BLaER1 treated with 17β-estradiol and CSF1 and Interleukin-3, amounts not matched to agents 10 nM and 100 nM (cell line): ENCODE measurements at regions not wholly inside any gene's neighbourhood (a gene's known extent, or its start where the extent isn't known, plus 50 kb on each side); places are given as distances from the start of the nearest gene placed in this dataset.
"Not testable (repeated sequence)": the region's sequence is repeated elsewhere in the genome, so short reads cannot be mapped to it uniquely, and the experiment has no call there.

Experiments
- H3K27ac ChIP-seq, 11 experiments: shearing (Covaris generic); formaldehyde crosslinking; 2 replicates each; pipeline ENCODE4 v1.8.1; 2022
- H3K27me3 ChIP-seq, 11 experiments: shearing (Covaris generic); formaldehyde crosslinking; 2 replicates each; pipeline ENCODE4 v1.8.1; 2022
- H3K36me3 ChIP-seq, 11 experiments: shearing (Covaris generic); formaldehyde crosslinking; 2 replicates each; pipeline ENCODE4 v1.8.1; 2022
- H3K4me1 ChIP-seq, 10 experiments: shearing (Covaris generic); formaldehyde crosslinking; 2 replicates each; pipeline ENCODE4 v1.8.1; 2022
- H3K4me2 ChIP-seq, 11 experiments: shearing (Covaris generic); formaldehyde crosslinking; 2 replicates each; pipeline ENCODE4 v1.8.1; 2022
- H3K4me3 ChIP-seq, 10 experiments: shearing (Covaris generic); formaldehyde crosslinking; 2 replicates each; pipeline ENCODE4 v1.8.1; 2022
- H3K9ac ChIP-seq, 11 experiments: shearing (Covaris generic); formaldehyde crosslinking; 2 replicates each; pipeline ENCODE4 v1.8.1; 2022
- H3K9me3 ChIP-seq, 11 experiments: shearing (Covaris generic); formaldehyde crosslinking; replicated peaks in 1 of 11; 2 replicates each; pipeline ENCODE4 v1.8.1; 2022
- H4K20me1 ChIP-seq, 11 experiments: shearing (Covaris generic); formaldehyde crosslinking; 2 replicates each; pipeline ENCODE4 v1.8.1; 2022
- Cebpa-rat ChIP-seq, 11 experiments: shearing (Covaris generic); IDR thresholded peaks; 2 replicates each; pipeline ENCODE4 v1.8.1; 2022

DNA sequence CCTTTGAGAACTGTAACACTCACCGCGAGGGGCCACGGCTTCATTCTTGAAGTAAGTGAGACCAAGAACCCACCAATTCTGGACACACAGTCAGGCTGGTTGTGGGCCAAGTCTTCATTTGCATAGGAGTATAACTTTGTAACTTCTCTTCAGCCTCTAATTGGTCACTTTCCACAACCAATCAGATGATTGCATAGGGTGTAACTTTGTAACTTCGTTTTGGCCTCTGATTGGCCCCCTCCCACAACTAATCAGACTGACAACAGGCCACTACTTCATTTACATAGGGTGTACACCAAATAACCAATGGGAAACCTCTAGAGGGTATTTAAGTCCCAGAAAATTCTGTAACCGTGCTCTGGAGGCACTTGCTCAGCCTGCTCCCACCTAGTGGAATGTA lies 77.5 kb upstream of the TCF4 start:
- no peak for TF ChIP-seq Cebpa-rat (IDR thresholded peaks at IDR 0.05)
- no peaks in the 10 kb centered on the region for H3K4me1 ChIP-seq
- no peaks in the 10 kb centered on the region for H4K20me1 ChIP-seq
- H3K4me2 ChIP-seq, result no peak overlapping the region
- no peak overlapping the region for H3K27ac ChIP-seq
- H3K9me3 ChIP-seq, result peaks cover 22 to 43% (median 29%) of the 10 kb centered on the region in 11 experiments
- no peaks in the 10 kb centered on the region for H3K27me3 ChIP-seq
- no peak overlapping the region for H3K9ac ChIP-seq
- H3K4me3 ChIP-seq, result no peak overlapping the region
- no peaks in the 10 kb centered on the region for H3K36me3 ChIP-seq

DNA sequence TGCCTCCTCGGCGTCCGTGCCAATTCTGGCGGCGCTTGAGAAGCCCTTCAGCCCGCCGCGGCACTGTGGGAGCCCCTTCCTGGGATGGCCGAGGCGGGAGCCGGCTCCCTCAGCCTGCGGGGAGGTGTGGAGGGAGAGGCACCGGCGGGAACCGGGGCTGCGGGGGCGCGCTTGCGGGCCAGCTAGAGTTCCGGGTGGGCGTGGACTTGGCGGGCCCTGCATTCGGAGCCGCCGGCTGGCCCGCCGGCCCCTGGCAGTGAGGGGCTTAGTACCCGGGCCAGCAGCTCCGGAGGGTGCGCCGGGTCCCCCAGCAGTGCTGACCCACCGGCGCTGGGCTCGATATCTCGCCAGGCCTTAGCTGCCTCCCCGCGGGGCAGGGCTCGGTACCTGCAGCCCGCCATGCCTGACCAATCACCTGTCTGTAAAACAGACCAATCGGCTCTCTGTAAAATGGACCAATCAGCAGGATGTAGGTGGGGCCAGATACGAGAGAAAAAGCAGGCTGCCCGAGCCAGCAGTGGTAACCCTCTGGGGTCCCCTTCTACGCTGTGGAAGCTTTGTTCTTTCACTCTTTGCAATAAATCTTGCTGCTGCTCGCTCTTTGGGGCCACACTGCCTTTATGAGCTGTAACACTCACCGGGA lies 76.9 kb upstream of the TCF4 start:
- not testable (repeated sequence) for H3K9ac ChIP-seq, H3K27ac ChIP-seq, H3K4me3 ChIP-seq, H4K20me1 ChIP-seq, H3K4me1 ChIP-seq, H3K4me2 ChIP-seq, H3K27me3 ChIP-seq, H3K36me3 ChIP-seq
- H3K9me3 ChIP-seq, result peaks cover 22 to 47% (median 31%) of the 10 kb centered on the region in 11 experiments

DNA sequence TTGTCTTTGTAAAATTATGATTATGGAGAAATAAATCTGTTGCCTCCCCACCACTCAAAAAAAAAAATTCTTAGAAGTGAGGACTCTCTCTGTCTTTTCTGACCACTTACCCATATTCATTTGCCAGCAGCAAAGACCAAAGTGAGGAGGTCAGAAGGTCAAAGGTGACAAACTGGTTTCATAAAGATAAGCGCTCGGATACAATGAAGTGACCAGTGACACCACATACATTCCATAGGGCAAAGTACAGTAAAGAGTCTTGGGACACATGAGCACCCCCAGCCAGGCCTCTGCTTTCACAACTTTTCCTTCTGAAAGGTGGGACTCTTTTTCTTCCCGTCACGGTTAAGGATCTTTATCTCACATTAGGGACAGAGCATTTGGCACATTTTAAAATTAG lies 75.9 kb upstream of the TCF4 start:
- Histone ChIP-seq H3K27ac (no peak overlapping the region), H3K9me3 (peaks cover 22 to 49% (median 35%) of the 10 kb centered on the region in 11 experiments), H3K4me1 (peaks cover 0 to 7% (median 4%) of the 10 kb centered on the region in 10 experiments; a peak in 12 of 20 replicates), H3K4me3 (no peak overlapping the region), H3K9ac (no peak overlapping the region), H3K27me3 (no peaks in the 10 kb centered on the region), H3K36me3 (no peaks in the 10 kb centered on the region), H4K20me1 (no peaks in the 10 kb centered on the region), H3K4me2 (no peak overlapping the region)
- no peak for TF ChIP-seq Cebpa-rat (IDR thresholded peaks at IDR 0.05)

DNA sequence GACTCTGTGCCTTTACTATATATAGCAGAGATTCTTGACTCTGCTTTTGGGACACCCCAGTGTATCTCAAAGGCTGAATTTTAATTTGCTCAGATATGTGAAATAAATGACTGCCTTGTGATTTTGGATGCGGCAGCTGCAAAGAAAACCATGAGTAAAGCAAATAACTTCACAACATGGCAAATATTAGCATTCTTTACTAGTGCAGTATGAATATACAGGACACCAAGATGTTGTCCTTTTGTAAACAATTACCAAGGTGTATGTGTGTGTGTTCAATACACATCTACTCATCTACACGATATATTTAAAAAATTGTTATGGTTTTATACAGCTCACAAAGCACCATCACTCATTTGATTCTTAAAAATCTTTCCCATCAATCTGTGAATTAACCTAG lies 70.6 kb upstream of the TCF4 start:
- H3K27me3 ChIP-seq, result no peaks in the 10 kb centered on the region
- H3K4me3 ChIP-seq, result no peak overlapping the region
- no peak for TF ChIP-seq Cebpa-rat (IDR thresholded peaks at IDR 0.05)
- peaks cover 0 to 26% (median 13%) of the 10 kb centered on the region in 11 experiments; a peak in 11 of 22 replicates for H3K9me3 ChIP-seq
- H3K36me3 ChIP-seq, result no peaks in the 10 kb centered on the region
- peak overlapping the region in 9 of 11 experiments; percentile 55 to 81 (median 71); a peak in 17 of 22 replicates for H3K4me2 ChIP-seq
- H4K20me1 ChIP-seq, result no peaks in the 10 kb centered on the region
- H3K4me1 ChIP-seq, result peaks cover 12 to 38% (median 29%) of the 10 kb centered on the region in 10 experiments
- H3K27ac ChIP-seq, result peak overlapping the region in 5 of 11 experiments; percentile 53 to 73 (median 65); a peak in 11 of 22 replicates
- no peak overlapping the region; a peak in 1 of 22 replicates for H3K9ac ChIP-seq

- peak overlapping the region in 1 of 11 experiments; percentile 20; a peak in 2 of 22 replicates for H3K9ac ChIP-seq
- peak in 5 of 11 experiments; percentile 32 to 78 (median 55); a peak in 7 of 22 replicates for TF ChIP-seq Cebpa-rat (IDR thresholded peaks at IDR 0.05)
- no peaks in the 10 kb centered on the region for H3K27me3 ChIP-seq
- H3K4me2 ChIP-seq, result peak overlapping the region; percentile 23 to 81 (median 71)
- peak overlapping the region in 1 of 10 experiments; percentile 27; a peak in 2 of 20 replicates for H3K4me3 ChIP-seq
- no peaks in the 10 kb centered on the region for H3K36me3 ChIP-seq
- peak overlapping the region in 7 of 11 experiments; percentile 5 to 73 (median 56); a peak in 12 of 22 replicates for H3K27ac ChIP-seq
- peaks cover 12 to 38% (median 29%) of the 10 kb centered on the region in 10 experiments for H3K4me1 ChIP-seq
- peaks cover 0 to 32% (median 16%) of the 10 kb centered on the region in 11 experiments; a peak in 11 of 22 replicates for H3K9me3 ChIP-seq
- H4K20me1 ChIP-seq, result no peaks in the 10 kb centered on the region
These were observed 69.8 kb upstream of the TCF4 start for GRCh38 chr18:55657572-55658331.

GRCh38 chr18:55654986-55655385 lies 67.0 kb upstream of the TCF4 start:
- no peak for TF ChIP-seq Cebpa-rat (IDR thresholded peaks at IDR 0.05)
- H3K27ac ChIP-seq, result no peak overlapping the region
- no peak overlapping the region for H3K9ac ChIP-seq
- peaks cover 12 to 38% (median 29%) of the 10 kb centered on the region in 10 experiments for H3K4me1 ChIP-seq
- no peak overlapping the region for H3K4me2 ChIP-seq
- peaks cover 0 to 27% (median 10%) of the 10 kb centered on the region in 11 experiments; a peak in 11 of 22 replicates for H3K9me3 ChIP-seq
- no peaks in the 10 kb centered on the region for H3K27me3 ChIP-seq
- no peaks in the 10 kb centered on the region for H3K36me3 ChIP-seq
- H4K20me1 ChIP-seq, result no peaks in the 10 kb centered on the region
- no peak overlapping the region for H3K4me3 ChIP-seq

DNA sequence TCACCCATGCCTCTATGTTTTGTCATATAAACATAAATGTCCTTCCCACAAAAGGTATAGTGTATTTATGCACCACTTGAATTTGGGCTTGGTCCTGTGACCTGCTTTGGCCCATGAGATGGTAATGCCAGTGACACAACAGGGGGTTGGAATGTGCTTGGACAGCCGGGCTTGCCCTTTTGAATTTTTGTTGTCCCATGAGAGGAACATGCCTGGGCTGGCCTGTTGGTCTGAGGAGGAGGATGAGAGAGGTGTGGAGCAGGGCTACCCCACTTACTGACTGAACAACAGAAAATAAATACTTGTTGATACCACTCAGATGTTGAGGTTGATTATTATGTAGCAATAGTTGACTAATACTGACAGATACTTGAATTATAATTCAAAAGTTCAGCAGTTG lies 63.2 kb upstream of the TCF4 start:
- no peak overlapping the region for H3K4me3 ChIP-seq
- H3K27ac ChIP-seq, result no peak overlapping the region
- no peak for TF ChIP-seq Cebpa-rat (IDR thresholded peaks at IDR 0.05)
- H3K36me3 ChIP-seq, result no peaks in the 10 kb centered on the region
- H3K9ac ChIP-seq, result no peak overlapping the region
- H3K9me3 ChIP-seq, result peaks cover 0 to 21% (median 10%) of the 10 kb centered on the region in 11 experiments; a peak in 10 of 22 replicates
- no peaks in the 10 kb centered on the region for H3K27me3 ChIP-seq
- H4K20me1 ChIP-seq, result no peaks in the 10 kb centered on the region
- no peak overlapping the region for H3K4me2 ChIP-seq
- peaks cover 0 to 4% (median under 1%) of the 10 kb centered on the region in 10 experiments; a peak in 7 of 20 replicates for H3K4me1 ChIP-seq

- no peak for TF ChIP-seq Cebpa-rat (IDR thresholded peaks at IDR 0.05)
- H3K4me3 ChIP-seq, result no peak overlapping the region
These were observed 62.4 kb upstream of the TCF4 start for GRCh38 chr18:55650363-55650870.

DNA sequence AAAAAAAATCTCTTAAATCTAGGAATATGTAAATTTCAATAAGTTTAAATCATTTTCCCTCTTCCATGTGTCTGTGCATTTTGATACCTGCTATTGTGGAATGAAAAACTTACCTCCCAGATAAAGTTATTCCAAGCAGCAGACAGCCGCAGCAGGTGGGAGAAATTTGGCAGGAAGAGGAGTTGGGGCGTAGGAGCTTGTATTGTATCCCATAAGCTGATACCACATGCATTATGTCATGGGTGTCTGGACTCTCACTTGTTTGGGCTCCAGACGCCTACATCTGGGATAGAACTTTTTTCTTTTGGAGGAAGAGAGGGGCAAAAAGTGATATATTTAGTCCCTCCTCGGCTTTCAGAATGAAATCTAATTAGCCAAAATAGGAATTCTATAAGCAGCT lies 59.3 kb upstream of the TCF4 start:
- no peak overlapping the region for H3K4me2 ChIP-seq
- no peaks in the 10 kb centered on the region for H3K27me3 ChIP-seq
- peaks cover 4 to 19% (median 7%) of the 10 kb centered on the region in 11 experiments; a peak in 16 of 22 replicates for H3K9me3 ChIP-seq
- no peak for TF ChIP-seq Cebpa-rat (IDR thresholded peaks at IDR 0.05)
- H3K4me1 ChIP-seq, result no peaks in the 10 kb centered on the region
- no peak overlapping the region for H3K9ac ChIP-seq
- H4K20me1 ChIP-seq, result no peaks in the 10 kb centered on the region
- no peak overlapping the region for H3K27ac ChIP-seq
- H3K4me3 ChIP-seq, result no peak overlapping the region
- H3K36me3 ChIP-seq, result no peaks in the 10 kb centered on the region

More at GRCh38 chr18:55650363-55650870, 62.4 kb upstream of the TCF4 start:
- no peaks in the 10 kb centered on the region for H4K20me1 ChIP-seq
- H3K9ac ChIP-seq, result no peak overlapping the region
- H3K27me3 ChIP-seq, result no peaks in the 10 kb centered on the region
- H3K36me3 ChIP-seq, result no peaks in the 10 kb centered on the region
- peaks cover 0 to 21% (median 10%) of the 10 kb centered on the region in 11 experiments; a peak in 11 of 22 replicates for H3K9me3 ChIP-seq
- no peak overlapping the region for H3K4me2 ChIP-seq
- H3K4me1 ChIP-seq, result no peaks in the 10 kb centered on the region
- no peak overlapping the region for H3K27ac ChIP-seq
